C4-2B (cell line): ENCODE measurements at regions not wholly inside any gene's neighbourhood (a gene's known extent, or its start where the extent isn't known, plus 50 kb on each side); places are given as distances from the start of the nearest gene placed in this dataset.

Experiments used
- ZFX ChIP-seq: fragments of 450-650 bp; IDR thresholded peaks from 2 replicates; pipeline ENCODE4 v1.6.1; 2017
- TF ChIP-seq, protein P1 (sequence below): fragments of 450-650 bp; conservative IDR thresholded peaks from 2 replicates; pipeline ENCODE4 v1.5.1; 2017; ENCODE audit warnings: mild to moderate bottlenecking

DNA sequence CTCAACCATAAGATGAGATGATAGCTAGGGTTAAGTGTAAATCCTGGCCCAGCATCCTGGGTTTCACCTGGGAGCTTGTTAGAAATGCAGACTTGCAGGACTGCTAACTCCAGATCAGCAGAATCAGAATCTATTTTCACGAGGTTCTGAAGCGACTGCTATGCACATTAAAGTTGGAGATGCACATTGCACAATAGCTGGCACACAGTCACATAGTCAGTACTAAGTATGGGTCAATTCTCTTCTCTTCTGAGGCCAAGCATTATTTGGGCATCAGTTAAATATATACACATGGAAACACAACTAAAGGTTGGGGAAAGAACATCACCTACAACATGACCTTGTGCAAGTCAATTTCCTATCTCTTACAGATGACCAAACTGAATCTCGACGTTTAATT, 155.1 kb upstream of the FGF13 start:
- TF ChIP-seq, protein P1, sequence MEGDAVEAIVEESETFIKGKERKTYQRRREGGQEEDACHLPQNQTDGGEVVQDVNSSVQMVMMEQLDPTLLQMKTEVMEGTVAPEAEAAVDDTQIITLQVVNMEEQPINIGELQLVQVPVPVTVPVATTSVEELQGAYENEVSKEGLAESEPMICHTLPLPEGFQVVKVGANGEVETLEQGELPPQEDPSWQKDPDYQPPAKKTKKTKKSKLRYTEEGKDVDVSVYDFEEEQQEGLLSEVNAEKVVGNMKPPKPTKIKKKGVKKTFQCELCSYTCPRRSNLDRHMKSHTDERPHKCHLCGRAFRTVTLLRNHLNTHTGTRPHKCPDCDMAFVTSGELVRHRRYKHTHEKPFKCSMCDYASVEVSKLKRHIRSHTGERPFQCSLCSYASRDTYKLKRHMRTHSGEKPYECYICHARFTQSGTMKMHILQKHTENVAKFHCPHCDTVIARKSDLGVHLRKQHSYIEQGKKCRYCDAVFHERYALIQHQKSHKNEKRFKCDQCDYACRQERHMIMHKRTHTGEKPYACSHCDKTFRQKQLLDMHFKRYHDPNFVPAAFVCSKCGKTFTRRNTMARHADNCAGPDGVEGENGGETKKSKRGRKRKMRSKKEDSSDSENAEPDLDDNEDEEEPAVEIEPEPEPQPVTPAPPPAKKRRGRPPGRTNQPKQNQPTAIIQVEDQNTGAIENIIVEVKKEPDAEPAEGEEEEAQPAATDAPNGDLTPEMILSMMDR, result no peak
- no peak for TF ChIP-seq ZFX
